HFFc6 (cell line): ENCODE measurements at regions not wholly inside any gene's neighbourhood (a gene's known extent, or its start where the extent isn't known, plus 50 kb on each side); places are given as distances from the start of the nearest gene placed in this dataset.
"Not testable (repeated sequence)": the region's sequence is repeated elsewhere in the genome, so short reads cannot be mapped to it uniquely, and the experiment has no call there.

Source experiments
- DNase-seq: peaks from one replicate; pipeline ENCODE4 v3.0.0-alpha.2; 2018
- H3K27ac Mint-ChIP-seq: 2 replicates; pipeline ENCODE4 v1.8.0; 2020; ENCODE audit warnings: mild to moderate bottlenecking, mixed read lengths
- H3K27me3 Mint-ChIP-seq: 2 replicates; pipeline ENCODE4 v1.8.0; 2021; ENCODE audit warnings: mild to moderate bottlenecking, moderate library complexity, mixed read lengths; ENCODE audit not compliant: insufficient read depth
- H3K36me3 Mint-ChIP-seq: 2 replicates; pipeline ENCODE4 v1.8.0; 2021; ENCODE audit warnings: low read depth, mixed read lengths
- H3K4me1 Mint-ChIP-seq: 2 replicates; pipeline ENCODE4 v1.8.0; 2020; ENCODE audit warnings: low read depth, mixed read lengths
- H3K4me3 Mint-ChIP-seq: 2 replicates; pipeline ENCODE4 v1.8.0; 2020; ENCODE audit warnings: mild to moderate bottlenecking, moderate library complexity, mixed read lengths
- H3K9me3 Mint-ChIP-seq: 2 replicates; pipeline ENCODE4 v1.8.0; 2020; ENCODE audit warnings: mild to moderate bottlenecking, mixed read lengths
- CTCF ChIP-seq: fragments of 200-600 bp; sonication (generic); IDR thresholded peaks from 2 replicates; pipeline ENCODE4 v1.5.0; 2021; ENCODE audit warnings: antibody characterized with exemption, mild to moderate bottlenecking

GRCh38 chr21:28687586-28687985, 305.1 kb downstream of the LTN1 start:
- no peak overlapping the region for H3K27ac Mint-ChIP-seq
- no peak for DNase-seq
- no peaks in the 10 kb centered on the region for H3K36me3 Mint-ChIP-seq
- H3K4me1 Mint-ChIP-seq, result peaks cover 24% of the 10 kb centered on the region
- no peak for TF ChIP-seq CTCF
- H3K4me3 Mint-ChIP-seq, result no peak overlapping the region
- no peaks in the 10 kb centered on the region for H3K9me3 Mint-ChIP-seq
- H3K27me3 Mint-ChIP-seq, result no peaks in the 10 kb centered on the region

DNA sequence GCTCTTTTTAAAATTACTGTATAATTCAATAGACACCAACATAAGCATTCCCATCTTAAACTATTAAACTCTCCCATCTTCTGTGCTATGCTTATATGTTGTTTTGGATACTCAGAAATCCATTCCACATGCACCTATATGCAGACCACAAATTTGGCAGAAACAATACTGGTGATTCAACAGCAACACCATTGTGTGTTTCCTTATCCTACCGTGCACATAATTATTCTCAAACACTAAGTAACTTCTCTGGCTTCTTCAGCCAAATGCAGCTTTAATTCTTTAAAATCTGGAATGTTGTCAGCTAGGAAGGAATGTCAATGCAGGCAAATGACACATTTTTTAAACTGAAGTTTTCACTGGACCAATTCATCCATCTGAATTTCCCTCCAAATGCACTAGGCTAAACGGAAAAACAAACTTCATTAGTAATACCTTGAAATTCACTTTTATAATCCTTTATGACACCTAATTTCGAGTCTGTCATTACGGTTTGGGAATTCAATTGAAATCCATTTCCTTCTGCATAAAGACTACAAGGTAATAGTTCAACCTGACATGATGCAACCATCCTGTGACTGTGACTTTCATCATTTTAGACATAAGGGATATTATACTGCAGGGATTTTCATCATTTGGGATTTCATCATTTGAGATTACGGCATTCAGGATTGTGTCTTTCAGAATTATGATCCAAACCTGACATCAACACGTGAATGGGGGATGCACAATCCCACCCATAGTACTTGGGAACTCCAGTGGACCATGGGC, 308.5 kb downstream of the LTN1 start:
- H3K4me3 Mint-ChIP-seq, result no peak overlapping the region
- no peak for DNase-seq
- no peaks in the 10 kb centered on the region; the same call in 1 of the 2 replicates for H3K27me3 Mint-ChIP-seq
- no peak for TF ChIP-seq CTCF
- no peaks in the 10 kb centered on the region for H3K36me3 Mint-ChIP-seq
- no peak overlapping the region for H3K27ac Mint-ChIP-seq
- H3K9me3 Mint-ChIP-seq, result no peaks in the 10 kb centered on the region; the same call in 1 of the 2 replicates
- H3K4me1 Mint-ChIP-seq, result peaks cover 23% of the 10 kb centered on the region

- not testable (repeated sequence) for H3K27me3 Mint-ChIP-seq, H3K36me3 Mint-ChIP-seq, H3K27ac Mint-ChIP-seq, H3K4me3 Mint-ChIP-seq, H3K9me3 Mint-ChIP-seq, DNase-seq
- peaks cover 11% of the 10 kb centered on the region for H3K4me1 Mint-ChIP-seq
Measured at GRCh38 chr21:28682884-28683283, 309.8 kb downstream of the LTN1 start.

DNA sequence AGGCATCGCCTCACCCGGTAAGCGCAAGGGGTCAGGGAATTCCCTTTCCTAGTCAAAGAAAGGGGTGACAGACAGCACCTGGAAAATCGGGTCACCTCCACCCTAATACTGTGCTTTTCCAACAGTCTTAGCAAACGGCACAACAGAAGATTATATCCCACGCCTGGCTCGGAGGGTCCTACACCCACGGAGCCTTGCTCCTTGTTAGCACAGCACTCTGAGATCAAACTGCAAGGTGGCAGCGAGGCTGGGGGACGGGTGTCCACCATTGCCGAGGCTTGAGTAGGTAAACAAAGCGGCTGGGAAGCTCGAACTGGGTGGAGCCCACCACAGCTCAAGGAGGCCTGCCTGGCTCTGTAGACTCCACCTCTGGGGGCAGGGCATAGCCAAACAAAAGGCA, 315.6 kb downstream of the LTN1 start:
- DNase-seq, H3K27me3 Mint-ChIP-seq, H3K9me3 Mint-ChIP-seq, H3K27ac Mint-ChIP-seq, H3K4me3 Mint-ChIP-seq, H3K36me3 Mint-ChIP-seq: not testable (repeated sequence)
- peaks cover 20% of the 10 kb centered on the region for H3K4me1 Mint-ChIP-seq

DNA sequence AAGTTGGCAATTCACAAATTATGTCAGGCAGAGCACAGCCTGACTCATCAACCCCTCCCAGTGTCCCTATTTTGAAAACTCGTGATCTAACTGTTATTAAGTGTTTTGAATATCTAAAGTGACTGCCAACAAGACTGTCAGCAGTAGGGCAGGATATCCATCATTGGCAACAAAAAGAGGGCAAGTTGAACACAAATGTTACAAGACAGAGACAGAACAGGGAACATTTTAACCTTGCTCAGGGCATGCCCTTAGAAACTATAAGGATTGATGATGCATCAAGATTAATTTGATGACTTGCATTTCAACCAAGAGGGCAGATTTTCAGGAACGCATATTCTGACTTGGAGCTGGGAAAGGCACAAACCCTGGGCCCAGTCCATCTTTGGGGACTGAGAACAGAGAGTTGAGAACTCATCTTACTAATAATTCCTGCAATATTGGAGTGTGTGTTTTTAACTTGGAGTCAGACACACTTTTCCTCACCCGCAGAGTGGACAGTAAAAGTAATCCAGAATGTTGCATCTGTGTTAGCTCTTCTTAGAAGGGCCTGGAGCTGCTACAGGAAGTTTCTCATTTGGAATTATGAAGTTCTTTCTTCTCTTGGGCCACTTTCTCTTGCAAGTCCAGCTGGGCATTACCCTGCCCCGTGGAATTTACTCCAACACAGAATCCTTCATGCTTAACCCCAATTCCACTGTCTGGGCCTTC, 317.2 kb downstream of the LTN1 start:
- H3K27ac Mint-ChIP-seq, result peak overlapping the region; percentile 6; the same call in 1 of the 2 replicates
- peak; percentile 16 for DNase-seq
- H3K27me3 Mint-ChIP-seq, result peaks cover 5% of the 10 kb centered on the region

GRCh38 chr21:28674763-28675162, 317.9 kb downstream of the LTN1 start:
- no peak overlapping the region for H3K27ac Mint-ChIP-seq

More for the DNA sequence above, 317.2 kb downstream of the LTN1 start:
- TF ChIP-seq CTCF, result no peak
- H3K4me3 Mint-ChIP-seq, result no peak overlapping the region
- H3K36me3 Mint-ChIP-seq, result peaks cover 3% of the 10 kb centered on the region; the same call in 1 of the 2 replicates
- H3K9me3 Mint-ChIP-seq, result peaks cover 6% of the 10 kb centered on the region
- peaks cover 27% of the 10 kb centered on the region for H3K4me1 Mint-ChIP-seq

More at GRCh38 chr21:28674763-28675162, 317.9 kb downstream of the LTN1 start:
- H3K9me3 Mint-ChIP-seq, result peaks cover 6% of the 10 kb centered on the region
- H3K4me1 Mint-ChIP-seq, result peaks cover 27% of the 10 kb centered on the region
- H3K4me3 Mint-ChIP-seq, result no peak overlapping the region
- no peak for TF ChIP-seq CTCF
- no peak for DNase-seq
- H3K36me3 Mint-ChIP-seq, result peaks cover 6% of the 10 kb centered on the region; the same call in 1 of the 2 replicates
- H3K27me3 Mint-ChIP-seq, result peaks cover 5% of the 10 kb centered on the region
